HG03103 (cell line): ENCODE measurements at regions not wholly inside any gene's neighbourhood (a gene's known extent, or its start where the extent isn't known, plus 50 kb on each side); places are given as distances from the start of the nearest gene placed in this dataset.

Experiments used
- ATAC-seq: cut with Tn5 transposase; IDR thresholded peaks from one replicate; pipeline ENCODE4 v1.9.1; 2021; ENCODE audit warnings: low read depth; ENCODE audit not compliant: unreplicated experiment

DNA sequence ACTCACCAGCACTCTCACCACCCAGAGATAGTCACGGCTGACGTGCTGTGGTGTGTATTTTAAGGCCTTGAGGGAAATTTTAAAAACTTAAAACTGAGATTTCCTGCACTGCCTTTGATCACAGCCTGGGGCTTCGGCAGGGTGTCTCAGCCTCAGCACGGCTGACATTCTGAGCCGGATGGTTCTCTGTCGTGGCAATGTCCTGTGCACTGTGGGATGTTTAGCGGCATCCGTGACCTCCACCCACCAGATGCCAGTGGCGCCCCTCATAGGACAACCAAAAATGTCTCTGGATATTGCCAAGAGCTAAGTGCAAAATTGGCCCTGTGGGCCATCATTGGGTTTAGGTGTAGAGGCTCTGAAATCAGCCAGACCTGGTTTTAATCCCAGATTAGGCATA lies 142.2 kb upstream of the KCNG1 start:
- no peak for ATAC-seq

- no peak for ATAC-seq
Measured at GRCh38 chr20:51164731-51165130, 141.8 kb upstream of the KCNG1 start.

- no peak for ATAC-seq
Measured at GRCh38 chr20:51163996-51164600, 141.2 kb upstream of the KCNG1 start.

DNA sequence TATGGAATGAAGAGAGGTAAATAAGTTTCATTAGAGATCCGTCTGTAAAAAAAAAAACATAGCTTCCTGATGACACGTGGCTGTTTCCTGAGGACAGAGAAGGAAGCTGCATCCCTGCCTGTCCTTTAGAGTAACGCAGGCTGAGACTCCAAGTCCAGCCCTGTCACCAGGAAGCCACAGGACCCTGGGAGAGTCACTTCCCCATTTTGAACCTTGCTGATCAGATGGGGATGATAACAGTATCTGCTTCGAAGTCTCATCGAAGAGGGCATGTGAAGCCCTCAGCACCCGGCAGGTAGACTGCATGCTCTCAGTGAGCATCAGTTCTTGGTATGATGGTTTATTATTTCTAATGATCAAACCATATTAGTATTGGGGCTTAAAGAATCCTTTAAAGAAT lies 139.1 kb upstream of the KCNG1 start:
- ATAC-seq, result no peak

- no peak for ATAC-seq
Measured at GRCh38 chr20:51160821-51161220, 137.9 kb upstream of the KCNG1 start.

DNA sequence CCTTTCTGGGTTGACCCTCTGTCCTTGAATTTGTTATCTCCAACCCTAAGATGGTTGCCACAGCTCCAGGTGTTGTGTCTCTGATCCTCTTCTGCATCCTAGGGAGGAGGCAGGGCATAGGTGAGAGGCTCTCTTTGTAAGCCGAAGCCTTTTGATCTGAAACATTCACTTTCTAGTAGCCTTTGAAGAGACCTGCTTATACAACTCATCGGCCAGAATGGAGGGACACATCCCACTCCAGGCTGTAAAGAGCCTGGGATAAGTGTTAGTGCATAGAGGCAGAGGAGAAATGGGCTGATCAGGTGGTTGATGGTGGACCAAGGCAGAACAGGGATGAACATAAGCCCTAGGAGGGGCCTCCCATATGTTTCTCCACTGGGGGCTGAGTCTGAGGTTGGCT lies 137.1 kb upstream of the KCNG1 start:
- no peak for ATAC-seq

- ATAC-seq, result no peak
Measured at GRCh38 chr20:51159303-51159702, 136.4 kb upstream of the KCNG1 start.

DNA sequence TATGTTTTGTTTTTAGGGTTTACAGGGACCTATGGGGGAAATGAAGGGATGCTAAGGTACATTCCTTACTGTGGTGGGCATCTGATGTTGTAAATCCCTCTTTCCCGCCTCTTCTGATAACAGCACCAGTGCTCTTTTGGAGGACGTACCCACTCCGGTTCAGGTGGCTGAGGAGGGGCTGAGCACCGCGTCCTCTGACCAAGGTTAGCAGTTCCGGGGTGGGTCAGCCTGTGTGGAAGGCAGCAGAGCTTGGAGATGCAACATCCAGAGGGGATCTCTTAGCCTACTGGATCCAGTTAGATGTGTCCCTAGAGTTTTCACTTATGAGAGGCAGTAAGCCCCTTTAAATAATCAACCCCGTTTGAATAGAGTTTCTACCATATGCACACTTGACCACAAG lies 135.3 kb upstream of the KCNG1 start:
- ATAC-seq, result no peak

GRCh38 chr20:51156041-51156982 lies 133.4 kb upstream of the KCNG1 start:
- no peak for ATAC-seq

GRCh38 chr20:51154708-51155690 lies 132.1 kb upstream of the KCNG1 start:
- ATAC-seq, result no peak

DNA sequence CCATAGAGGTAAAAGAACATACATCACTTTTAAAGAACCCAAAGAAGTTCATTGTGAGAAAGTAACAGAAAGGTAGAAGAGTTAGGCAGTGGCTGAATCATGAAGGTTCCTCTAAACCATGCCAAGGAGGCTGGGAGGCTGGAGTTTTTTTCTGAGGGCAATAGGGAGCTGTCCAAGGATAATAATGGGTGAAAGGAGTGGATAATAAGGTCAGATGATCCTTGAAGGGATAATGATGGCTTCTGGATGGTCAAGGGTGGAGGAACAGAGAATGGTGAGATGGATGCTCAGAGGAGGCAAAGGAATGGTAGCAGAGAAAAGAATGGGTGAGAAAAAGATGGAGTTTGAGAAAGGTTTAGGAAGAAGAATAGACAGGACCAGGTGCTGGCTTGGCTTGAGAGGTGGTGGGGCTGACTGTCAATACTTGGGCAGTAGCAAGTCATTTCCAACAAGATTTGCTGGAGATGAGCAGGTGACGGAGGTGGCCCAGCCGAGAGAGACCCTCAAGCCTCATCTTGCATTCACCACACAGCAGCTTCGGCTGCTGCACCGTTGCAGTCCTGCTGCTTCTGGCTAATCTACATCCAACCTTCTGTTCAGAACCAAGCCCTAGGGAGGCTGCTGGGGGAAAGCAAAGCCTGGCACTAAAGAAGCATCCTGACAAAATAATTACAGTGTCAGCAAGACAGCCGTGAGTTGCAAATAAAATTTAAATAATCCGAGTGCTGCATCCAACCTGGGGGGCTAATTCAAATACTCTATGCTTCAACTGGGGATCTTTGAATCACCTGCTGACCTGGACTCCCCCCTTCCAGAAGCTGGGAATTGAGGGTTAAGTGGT lies 131.2 kb upstream of the KCNG1 start:
- ATAC-seq, result no peak

GRCh38 chr20:51148941-51149340 lies 126.0 kb upstream of the KCNG1 start:
- no peak for ATAC-seq

DNA sequence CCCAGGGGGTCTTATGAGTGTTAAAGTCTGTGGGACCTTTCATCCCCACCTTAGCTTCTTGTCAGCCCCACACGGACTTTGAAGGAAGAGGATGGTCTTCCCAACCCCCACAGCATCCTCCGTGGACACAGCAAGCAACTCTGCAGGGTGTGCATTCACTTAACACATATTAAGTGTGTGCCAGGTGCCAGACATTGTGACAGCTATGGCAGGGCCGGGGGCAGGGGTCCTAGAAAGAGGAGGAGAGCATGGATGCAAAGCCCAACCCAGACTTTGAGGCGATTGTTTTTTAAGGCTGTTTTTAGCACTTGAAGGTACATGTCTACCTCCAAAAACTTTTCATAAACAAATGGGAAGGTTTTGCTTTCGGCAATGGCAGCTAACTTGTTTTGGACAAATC lies 121.6 kb upstream of the KCNG1 start:
- ATAC-seq, result no peak

- ATAC-seq, result no peak
Measured at GRCh38 chr20:51143652-51144051, 120.7 kb upstream of the KCNG1 start.

- no peak for ATAC-seq
Measured at GRCh38 chr20:51142448-51142847, 119.5 kb upstream of the KCNG1 start.

GRCh38 chr20:51140671-51141070 lies 117.8 kb upstream of the KCNG1 start:
- no peak for ATAC-seq

GRCh38 chr20:51139891-51140290 lies 117.0 kb upstream of the KCNG1 start:
- no peak for ATAC-seq

- no peak for ATAC-seq
Measured at GRCh38 chr20:51138576-51138975, 115.7 kb upstream of the KCNG1 start.

- ATAC-seq, result no peak
Measured at GRCh38 chr20:51137461-51137860, 114.6 kb upstream of the KCNG1 start.
